HL-60/S4 treated with phorbol 12-myristate 13-acetate at 8.2 ng/mL for 4 days and 3 days (cell line): ENCODE measurements at regions not wholly inside any gene's neighbourhood (a gene's known extent, or its start where the extent isn't known, plus 50 kb on each side); places are given as distances from the start of the nearest gene placed in this dataset.
"Not testable (repeated sequence)": the region's sequence is repeated elsewhere in the genome, so short reads cannot be mapped to it uniquely, and the experiment has no call there.

Experiments used
- in situ Hi-C: fragments of 300-500 bp; cut with MboI; formaldehyde crosslinking; loops from 2 replicates; pipeline ENCODE4 v1.15.0; 2022; ENCODE audit warnings: low sequenced_read_pairs

DNA sequence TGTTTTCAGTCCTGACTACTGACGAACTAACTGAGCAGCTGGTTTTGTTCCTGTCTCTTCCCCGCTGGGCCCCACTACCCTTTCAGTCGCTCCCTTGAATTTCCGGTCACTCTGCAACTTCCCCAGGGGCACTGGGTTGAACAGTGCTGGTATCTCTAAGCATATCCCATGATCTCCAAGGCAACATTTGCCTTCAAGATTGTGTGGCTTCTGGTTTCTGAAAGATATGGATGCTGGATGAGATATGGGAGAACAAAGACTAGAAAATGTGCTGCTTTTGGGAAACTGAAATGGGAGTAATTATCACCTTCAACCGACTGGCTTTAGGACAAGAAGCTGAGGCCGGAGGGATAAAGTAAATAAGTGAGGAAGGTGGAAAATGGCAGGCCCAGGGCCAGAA, 258.2 kb upstream of the PIK3R1 start:
- in situ Hi-C loops = no loop called here

DNA sequence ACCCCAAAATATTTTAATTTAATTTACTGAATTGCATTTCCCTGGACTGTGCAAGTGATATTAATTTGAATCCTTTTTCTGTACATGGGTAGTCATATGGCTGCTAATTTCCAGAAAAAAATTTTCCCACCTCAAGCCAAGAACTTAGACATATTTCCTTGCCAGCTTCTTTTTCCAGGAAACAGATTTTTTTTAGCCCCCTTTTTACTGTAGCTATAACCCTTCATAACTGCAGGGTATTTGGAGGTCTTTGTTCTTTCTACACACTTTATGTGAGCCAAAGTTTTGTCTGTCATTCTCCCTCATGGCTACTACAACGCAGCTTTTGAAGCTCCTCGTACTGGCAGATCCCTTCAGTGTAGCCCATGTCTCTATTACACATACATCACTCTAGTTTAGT, 261.2 kb upstream of the PIK3R1 start:
- in situ Hi-C loops = no loop called here

DNA sequence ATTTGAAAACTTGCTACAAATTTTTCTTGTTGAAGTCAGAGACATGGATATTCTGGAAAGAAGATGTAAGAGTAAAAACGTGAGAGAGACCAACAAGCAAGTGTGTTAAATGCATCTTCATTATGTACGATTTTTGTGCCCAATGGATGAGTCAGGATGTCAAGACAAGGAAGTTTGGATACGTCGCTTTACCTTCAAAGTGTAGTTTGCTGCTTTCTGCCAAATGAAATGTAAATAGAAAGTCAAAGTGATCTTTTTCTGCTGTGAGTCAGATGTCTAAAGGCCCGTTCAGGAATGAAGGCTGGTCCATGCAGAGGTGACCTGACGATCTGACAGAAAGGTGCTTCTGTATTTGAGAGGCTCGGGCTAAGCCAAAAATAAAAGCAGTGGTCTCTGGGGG, 273.1 kb upstream of the PIK3R1 start:
- in situ Hi-C loops = no loop called here

DNA sequence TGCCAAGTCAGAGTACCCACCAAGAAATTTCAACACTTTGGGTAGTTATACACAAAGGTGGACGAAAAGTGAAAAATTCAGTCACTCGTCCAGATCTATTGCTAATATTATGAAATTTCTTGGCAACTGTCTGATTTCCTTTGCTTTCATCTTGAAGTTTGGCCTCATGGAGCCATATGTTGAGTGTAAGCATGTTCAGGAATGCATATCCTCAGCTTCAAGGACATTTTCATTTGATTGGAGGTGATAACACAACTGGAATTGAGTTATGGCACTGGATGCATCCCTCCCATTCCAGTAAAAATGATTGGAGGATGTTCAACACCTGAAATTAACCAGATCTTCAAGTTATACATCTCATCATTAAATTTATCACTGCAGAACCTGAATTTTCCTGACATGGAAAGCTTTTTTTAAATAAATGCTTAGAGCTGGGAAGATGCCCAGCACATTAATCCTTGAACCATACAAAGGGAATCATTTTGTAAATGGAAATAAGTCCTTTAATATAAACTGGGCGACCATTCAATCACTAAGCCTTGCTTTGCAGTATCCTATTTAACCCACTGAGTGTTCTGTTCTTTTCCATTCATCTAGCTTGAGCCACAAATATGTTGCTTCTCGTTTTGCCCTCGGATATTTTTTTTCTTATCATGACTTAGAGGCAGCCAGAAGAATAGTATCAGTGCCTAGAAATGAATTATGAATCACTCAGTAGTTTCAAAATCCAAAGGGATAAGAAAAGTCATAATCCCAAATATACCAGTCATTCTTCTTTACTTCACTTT, 273.7 kb upstream of the PIK3R1 start:
- in situ Hi-C loops = no loop called here

DNA sequence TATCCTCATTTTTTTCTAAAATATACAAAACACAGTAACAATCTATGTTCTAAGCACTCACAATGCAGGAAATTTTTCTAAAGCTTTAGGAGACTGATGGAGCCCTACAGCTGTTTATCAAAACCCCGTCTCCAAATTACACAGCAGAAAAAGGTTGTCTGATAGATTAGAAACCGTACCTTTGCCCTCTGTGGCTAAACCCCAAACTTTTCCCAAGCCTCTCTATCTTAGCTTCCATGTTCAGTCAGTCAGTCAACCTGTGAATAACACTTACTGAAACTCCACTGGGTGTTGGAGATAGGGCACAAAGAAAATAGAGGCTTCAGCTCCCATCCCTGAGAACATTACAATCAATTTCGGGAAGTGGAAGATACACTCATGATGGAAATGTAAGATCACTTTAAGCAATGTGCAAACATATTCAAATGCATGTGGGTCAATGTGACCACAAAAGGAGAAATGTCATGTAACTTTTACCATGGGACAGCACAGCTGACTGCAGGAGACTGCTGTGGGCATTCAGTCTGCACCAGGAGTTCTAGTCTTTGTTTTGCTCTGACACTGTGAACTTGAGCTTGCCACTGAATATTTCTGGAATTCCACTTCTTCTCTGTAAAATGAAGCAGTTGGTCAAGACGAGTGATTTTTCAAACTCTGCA, 279.5 kb upstream of the PIK3R1 start:
- in situ Hi-C loops = no loop called here

DNA sequence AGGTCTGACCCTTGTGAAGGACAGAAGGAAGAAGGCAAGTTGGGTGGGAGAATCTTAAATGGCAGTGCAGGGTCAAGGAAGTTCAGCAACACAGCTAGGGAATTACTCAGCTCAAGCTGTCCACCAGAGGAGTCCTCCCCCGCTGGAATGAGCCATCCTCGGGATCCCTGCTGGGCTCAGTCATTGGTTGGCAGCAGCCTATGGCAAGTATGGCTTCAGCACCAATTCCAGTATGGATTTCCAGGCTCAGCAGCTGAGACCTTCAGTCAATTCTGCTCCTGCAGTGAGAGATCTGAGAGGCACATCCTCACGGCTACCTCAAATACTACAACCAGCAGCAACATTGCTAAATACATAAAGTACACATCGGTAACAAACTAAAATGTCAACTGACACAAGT, 280.6 kb upstream of the PIK3R1 start:
- in situ Hi-C loops = no loop called here

DNA sequence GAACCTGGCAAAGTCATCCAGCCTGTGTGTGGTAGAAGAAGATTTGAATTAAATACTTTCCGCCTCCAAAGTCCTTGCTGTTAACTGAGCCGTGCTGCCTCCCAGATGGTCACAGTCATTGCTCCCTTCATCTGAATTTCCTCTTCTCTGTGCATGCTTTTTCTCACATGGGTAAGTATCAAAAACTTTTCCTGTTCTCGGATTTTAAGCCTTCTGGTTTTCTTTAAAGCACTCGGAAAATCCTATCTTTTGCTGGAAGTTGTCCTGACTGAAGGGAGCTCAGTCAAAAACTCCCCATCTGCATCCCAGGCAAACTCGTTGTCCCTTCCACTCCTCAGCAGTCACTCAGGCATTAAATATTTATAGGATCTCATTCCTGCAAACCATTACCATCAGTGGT, 290.0 kb upstream of the PIK3R1 start:
- in situ Hi-C loops = no loop called here

DNA sequence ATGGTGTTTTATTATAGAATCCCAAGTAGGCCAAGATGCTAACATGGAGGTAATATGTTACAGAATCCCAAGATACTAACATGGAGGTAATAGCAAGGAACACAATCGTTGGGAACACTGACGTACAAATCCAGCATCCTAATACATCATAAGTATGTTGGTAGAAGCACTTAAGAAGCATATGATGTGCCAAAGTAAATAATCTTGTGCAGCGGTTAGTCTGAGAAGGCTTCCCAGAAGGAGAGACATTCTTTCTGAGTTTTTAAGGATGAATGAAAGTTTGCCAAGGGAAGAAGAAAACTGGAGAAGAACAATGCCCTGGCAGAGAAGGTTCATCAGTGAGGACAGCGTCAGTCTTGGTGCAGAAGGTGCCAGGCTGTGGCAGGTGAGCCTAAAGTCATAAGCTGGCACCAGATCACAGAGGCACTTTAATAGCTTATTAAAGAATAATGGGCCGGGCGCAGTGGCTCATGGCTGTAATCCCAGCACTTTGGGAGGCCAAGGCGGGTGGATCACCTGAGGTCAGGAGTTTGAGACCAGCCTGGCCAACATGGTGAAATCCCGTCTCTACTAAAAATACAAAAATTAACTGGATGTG, 294.5 kb upstream of the PIK3R1 start:
- in situ Hi-C loops = no loop called here

GRCh38 chr5:67919532-67919931, 296.0 kb upstream of the PIK3R1 start:
- in situ Hi-C loops = not testable (repeated sequence)

DNA sequence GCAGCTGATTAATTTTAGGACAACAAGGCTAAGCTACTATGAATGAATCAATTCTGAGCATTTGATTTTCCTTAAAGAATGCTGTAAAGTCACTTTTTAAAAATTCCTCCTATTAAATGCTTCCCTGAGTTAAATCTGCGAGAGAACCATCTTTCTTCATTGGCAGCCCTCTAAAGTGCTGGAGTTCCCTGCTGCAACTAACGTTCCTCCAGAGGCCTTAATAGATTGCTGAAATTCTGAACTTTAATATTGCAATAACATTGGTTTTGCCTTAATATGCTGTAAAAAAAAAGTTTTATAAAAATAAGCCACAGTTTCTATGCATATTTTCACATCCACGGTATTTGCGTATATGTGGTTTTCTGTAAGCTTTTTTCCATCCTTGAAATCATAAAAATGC, 298.0 kb upstream of the PIK3R1 start:
- in situ Hi-C loops = no loop called here

DNA sequence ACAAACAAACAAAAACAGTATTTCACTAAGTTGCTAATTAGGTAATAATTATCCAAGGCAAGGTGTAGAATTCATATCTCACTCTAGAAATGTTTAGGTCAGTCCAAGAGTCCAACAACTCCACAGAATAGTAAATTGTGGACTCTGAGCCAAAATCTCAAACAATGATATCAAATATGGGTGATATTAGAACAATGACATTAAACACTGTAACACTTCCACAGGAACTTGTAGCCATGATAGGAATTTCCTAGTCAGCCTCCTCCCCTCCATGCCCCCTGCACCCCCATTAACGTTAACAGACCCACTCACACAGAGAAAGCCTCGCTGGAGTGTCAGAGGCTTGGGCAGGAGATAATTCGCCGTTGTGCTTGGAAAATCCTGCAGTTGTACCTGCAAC, 305.0 kb upstream of the PIK3R1 start:
- in situ Hi-C loops = no loop called here

GRCh38 chr5:67908126-67908765, 307.3 kb upstream of the PIK3R1 start:
- in situ Hi-C loops = no loop called here

DNA sequence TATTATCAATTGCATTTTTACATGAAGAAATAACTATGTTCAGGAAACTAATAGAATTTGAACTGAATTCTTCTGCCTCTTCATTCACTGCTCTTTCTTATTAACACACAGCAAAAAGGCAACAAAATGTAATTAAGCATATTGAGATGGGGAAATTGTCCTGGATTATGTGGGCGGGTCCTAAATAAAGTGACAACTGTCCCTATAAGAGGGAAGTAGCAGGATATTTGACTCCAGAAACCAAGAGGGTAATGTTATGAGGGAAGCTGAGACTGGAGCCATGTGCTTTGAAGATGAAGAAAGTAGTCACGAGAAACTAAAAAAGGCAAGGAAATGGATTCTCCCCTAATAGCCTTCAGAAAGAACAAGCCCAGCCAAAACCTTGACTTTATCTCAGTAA, 311.2 kb upstream of the PIK3R1 start:
- in situ Hi-C loops = no loop called here

DNA sequence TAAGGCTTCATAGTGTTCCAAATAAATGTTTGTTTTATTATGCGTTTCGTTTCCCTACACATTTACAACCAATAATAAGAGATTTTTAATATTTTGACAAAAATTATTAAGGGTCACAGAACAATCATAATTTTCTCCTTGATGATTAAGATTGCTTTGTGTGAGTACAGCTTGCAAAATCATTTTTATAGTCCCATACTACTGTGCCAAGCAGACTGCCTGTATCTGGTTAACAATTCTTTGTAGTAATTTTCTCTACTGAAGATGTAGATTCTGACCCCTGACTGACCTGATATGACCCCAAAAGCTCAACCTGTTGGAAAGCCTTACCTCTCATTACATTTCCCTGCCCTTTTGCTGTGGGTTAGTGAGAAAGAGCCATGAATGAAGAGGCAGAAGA, 311.9 kb upstream of the PIK3R1 start:
- in situ Hi-C loops = no loop called here

- in situ Hi-C loops = no loop called here
Observed at GRCh38 chr5:67903121-67903520, 312.4 kb upstream of the PIK3R1 start.

- in situ Hi-C loops = no loop called here
Observed at GRCh38 chr5:67902497-67902830, 313.1 kb upstream of the PIK3R1 start.

- in situ Hi-C loops = no loop called here
Observed at GRCh38 chr5:67901814-67902496, 313.6 kb upstream of the PIK3R1 start.

DNA sequence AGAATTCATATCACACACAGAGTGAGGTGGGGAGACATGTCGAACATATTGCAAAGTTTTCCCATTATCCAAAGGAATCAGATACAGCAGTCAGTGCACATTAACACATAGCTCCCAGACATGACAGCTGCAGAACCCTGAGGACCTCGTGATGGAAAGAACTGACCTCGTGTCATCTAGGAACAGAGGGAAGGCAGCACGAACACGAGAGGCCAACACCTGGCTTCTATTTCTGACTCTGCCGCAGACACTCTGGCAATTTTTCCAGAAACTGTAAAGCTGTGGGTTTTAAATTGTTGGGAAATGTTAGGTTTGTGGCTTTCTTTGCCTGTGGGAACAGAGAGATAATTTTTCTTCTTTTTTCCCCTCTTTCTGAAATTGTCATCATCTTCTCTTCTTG, 315.0 kb upstream of the PIK3R1 start:
- in situ Hi-C loops = no loop called here

GRCh38 chr5:67897980-67898379, 317.6 kb upstream of the PIK3R1 start:
- in situ Hi-C loops = no loop called here

GRCh38 chr5:67897431-67897830, 318.1 kb upstream of the PIK3R1 start:
- in situ Hi-C loops = no loop called here

GRCh38 chr5:67896930-67897313, 318.6 kb upstream of the PIK3R1 start:
- in situ Hi-C loops = no loop called here
